ENCODE measurements at regions not wholly inside any gene's neighbourhood (a gene's known extent, or its start where the extent isn't known, plus 50 kb on each side); places are given as distances from the start of the nearest gene placed in this dataset.

- TF ChIP-seq FOXP2 (optimal IDR thresholded peaks at IDR 0.05; ENCODE audit: control extremely low read depth, extremely low read length, insufficient read depth) (no peak), EZH2 (IDR thresholded peaks at IDR 0.05) (no peak), POLR2AphosphoS5 (IDR thresholded peaks at IDR 0.05; ENCODE audit: borderline replicate concordance, low read depth, low read length) (no peak)
- H3K9me3 ChIP-seq (ENCODE audit: low read depth, low read length): no peaks in the 10 kb centered on the region
- no peak overlapping the region for H3K4me3 ChIP-seq
- H3K27ac ChIP-seq: no peak overlapping the region
- H3K9ac ChIP-seq (ENCODE audit: insufficient read length): no peak overlapping the region
- DNase-seq (ENCODE audit: low read depth, low spot score): no peak
- H3K36me3 ChIP-seq (ENCODE audit: insufficient read depth, low read length): no peaks in the 10 kb centered on the region
Observed at GRCh38 chr20:2203436-2203835, 92.4 kb upstream of the TGM3 start.

GRCh38 chr20:2204021-2204420 lies 91.8 kb upstream of the TGM3 start:
- no peaks in the 10 kb centered on the region for H3K36me3 ChIP-seq (ENCODE audit: insufficient read depth, low read length)
- no peak overlapping the region for H3K4me3 ChIP-seq
- TF ChIP-seq POLR2AphosphoS5 (IDR thresholded peaks at IDR 0.05; ENCODE audit: borderline replicate concordance, low read depth, low read length) (no peak), FOXP2 (optimal IDR thresholded peaks at IDR 0.05; ENCODE audit: control extremely low read depth, extremely low read length, insufficient read depth) (no peak), EZH2 (IDR thresholded peaks at IDR 0.05) (no peak)
- no peak for DNase-seq (ENCODE audit: low read depth, low spot score)
- H3K27ac ChIP-seq: no peak overlapping the region
- H3K9me3 ChIP-seq (ENCODE audit: low read depth, low read length): no peaks in the 10 kb centered on the region
- no peak overlapping the region for H3K9ac ChIP-seq (ENCODE audit: insufficient read length)

GRCh38 chr20:2206957-2207769 lies 88.6 kb upstream of the TGM3 start:
- Histone ChIP-seq H3K4me3 (peak overlapping the region; percentile 66), H3K27ac (no peak overlapping the region), H3K9ac (ENCODE audit: insufficient read length) (no peak overlapping the region), H3K36me3 (ENCODE audit: insufficient read depth, low read length) (no peaks in the 10 kb centered on the region), H3K9me3 (ENCODE audit: low read depth, low read length) (no peaks in the 10 kb centered on the region)
- no peak for TF ChIP-seq EZH2 (IDR thresholded peaks at IDR 0.05)
- TF ChIP-seq FOXP2 (optimal IDR thresholded peaks at IDR 0.05; ENCODE audit: control extremely low read depth, extremely low read length, insufficient read depth): no peak
- no peak for TF ChIP-seq POLR2AphosphoS5 (IDR thresholded peaks at IDR 0.05; ENCODE audit: borderline replicate concordance, low read depth, low read length)
- no peak for DNase-seq (ENCODE audit: low read depth, low spot score)

- H3K4me3 ChIP-seq: peak overlapping the region; percentile 66
- no peak overlapping the region for H3K9ac ChIP-seq (ENCODE audit: insufficient read length)
- no peak for DNase-seq (ENCODE audit: low read depth, low spot score)
- H3K9me3 ChIP-seq (ENCODE audit: low read depth, low read length): no peaks in the 10 kb centered on the region
- no peaks in the 10 kb centered on the region for H3K36me3 ChIP-seq (ENCODE audit: insufficient read depth, low read length)
- H3K27ac ChIP-seq: no peak overlapping the region
- TF ChIP-seq FOXP2 (optimal IDR thresholded peaks at IDR 0.05; ENCODE audit: control extremely low read depth, extremely low read length, insufficient read depth): no peak
- no peak for TF ChIP-seq POLR2AphosphoS5 (IDR thresholded peaks at IDR 0.05; ENCODE audit: borderline replicate concordance, low read depth, low read length)
- no peak for TF ChIP-seq EZH2 (IDR thresholded peaks at IDR 0.05)
Observed at GRCh38 chr20:2207770-2208097, 88.1 kb upstream of the TGM3 start.

- Histone ChIP-seq H3K9me3 (ENCODE audit: low read depth, low read length) (no peaks in the 10 kb centered on the region), H3K9ac (ENCODE audit: insufficient read length) (no peak overlapping the region), H3K4me3 (no peak overlapping the region), H3K27ac (no peak overlapping the region), H3K36me3 (ENCODE audit: insufficient read depth, low read length) (no peaks in the 10 kb centered on the region)
- no peak for DNase-seq (ENCODE audit: low read depth, low spot score)
- no peak for TF ChIP-seq POLR2AphosphoS5 (IDR thresholded peaks at IDR 0.05; ENCODE audit: borderline replicate concordance, low read depth, low read length)
- TF ChIP-seq FOXP2 (optimal IDR thresholded peaks at IDR 0.05; ENCODE audit: control extremely low read depth, extremely low read length, insufficient read depth): no peak
- no peak for TF ChIP-seq EZH2 (IDR thresholded peaks at IDR 0.05)
Observed at GRCh38 chr20:2208897-2209296, 86.9 kb upstream of the TGM3 start.

GRCh38 chr20:2210646-2211552 lies 84.9 kb upstream of the TGM3 start:
- Histone ChIP-seq H3K9me3 (ENCODE audit: low read depth, low read length) (no peaks in the 10 kb centered on the region), H3K4me3 (no peak overlapping the region), H3K9ac (ENCODE audit: insufficient read length) (no peak overlapping the region), H3K27ac (no peak overlapping the region), H3K36me3 (ENCODE audit: insufficient read depth, low read length) (no peaks in the 10 kb centered on the region)
- DNase-seq (ENCODE audit: low read depth, low spot score): no peak
- TF ChIP-seq FOXP2 (optimal IDR thresholded peaks at IDR 0.05; ENCODE audit: control extremely low read depth, extremely low read length, insufficient read depth): no peak
- TF ChIP-seq POLR2AphosphoS5 (IDR thresholded peaks at IDR 0.05; ENCODE audit: borderline replicate concordance, low read depth, low read length): no peak
- no peak for TF ChIP-seq EZH2 (IDR thresholded peaks at IDR 0.05)

GRCh38 chr20:2212456-2213015 lies 83.3 kb upstream of the TGM3 start:
- Histone ChIP-seq H3K9me3 (ENCODE audit: low read depth, low read length) (no peaks in the 10 kb centered on the region), H3K9ac (ENCODE audit: insufficient read length) (no peak overlapping the region), H3K27ac (no peak overlapping the region), H3K36me3 (ENCODE audit: insufficient read depth, low read length) (no peaks in the 10 kb centered on the region), H3K4me3 (no peak overlapping the region)
- DNase-seq (ENCODE audit: low read depth, low spot score): no peak
- TF ChIP-seq FOXP2 (optimal IDR thresholded peaks at IDR 0.05; ENCODE audit: control extremely low read depth, extremely low read length, insufficient read depth) (no peak), POLR2AphosphoS5 (IDR thresholded peaks at IDR 0.05; ENCODE audit: borderline replicate concordance, low read depth, low read length) (no peak), EZH2 (IDR thresholded peaks at IDR 0.05) (no peak)

GRCh38 chr20:2213401-2213800 lies 82.4 kb upstream of the TGM3 start:
- no peak overlapping the region for H3K4me3 ChIP-seq
- no peaks in the 10 kb centered on the region for H3K9me3 ChIP-seq (ENCODE audit: low read depth, low read length)
- TF ChIP-seq FOXP2 (optimal IDR thresholded peaks at IDR 0.05; ENCODE audit: control extremely low read depth, extremely low read length, insufficient read depth) (no peak), EZH2 (IDR thresholded peaks at IDR 0.05) (no peak), POLR2AphosphoS5 (IDR thresholded peaks at IDR 0.05; ENCODE audit: borderline replicate concordance, low read depth, low read length) (no peak)

More at GRCh38 chr20:2213401-2213800, 82.4 kb upstream of the TGM3 start:
- no peak for DNase-seq (ENCODE audit: low read depth, low spot score)
- no peaks in the 10 kb centered on the region for H3K36me3 ChIP-seq (ENCODE audit: insufficient read depth, low read length)
- no peak overlapping the region for H3K27ac ChIP-seq
- H3K9ac ChIP-seq (ENCODE audit: insufficient read length): no peak overlapping the region
